ENCODE measurements at regions not wholly inside any gene's neighbourhood (a gene's known extent, or its start where the extent isn't known, plus 50 kb on each side); places are given as distances from the start of the nearest gene placed in this dataset.

DNA sequence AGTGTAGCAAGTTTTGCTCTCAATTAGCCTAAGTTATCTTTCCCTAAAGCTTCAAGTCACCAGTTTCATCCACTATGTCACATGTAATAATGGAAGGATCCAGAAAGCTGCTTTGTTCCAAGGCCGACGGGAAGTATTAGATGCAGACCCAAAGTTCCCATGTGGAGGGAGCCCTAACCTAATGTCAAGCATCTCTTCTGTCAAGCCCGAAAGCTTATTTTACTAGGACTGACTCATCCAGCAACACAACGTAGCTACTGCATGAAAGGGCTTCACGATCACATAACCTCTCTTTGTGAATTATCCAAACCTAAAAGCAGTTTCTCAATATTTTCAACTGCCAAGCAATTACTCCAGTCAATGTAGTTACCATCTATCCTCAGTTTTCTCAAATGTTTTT, 133.4 kb downstream of the SLC6A15 start:
- TF ChIP-seq, protein P1, sequence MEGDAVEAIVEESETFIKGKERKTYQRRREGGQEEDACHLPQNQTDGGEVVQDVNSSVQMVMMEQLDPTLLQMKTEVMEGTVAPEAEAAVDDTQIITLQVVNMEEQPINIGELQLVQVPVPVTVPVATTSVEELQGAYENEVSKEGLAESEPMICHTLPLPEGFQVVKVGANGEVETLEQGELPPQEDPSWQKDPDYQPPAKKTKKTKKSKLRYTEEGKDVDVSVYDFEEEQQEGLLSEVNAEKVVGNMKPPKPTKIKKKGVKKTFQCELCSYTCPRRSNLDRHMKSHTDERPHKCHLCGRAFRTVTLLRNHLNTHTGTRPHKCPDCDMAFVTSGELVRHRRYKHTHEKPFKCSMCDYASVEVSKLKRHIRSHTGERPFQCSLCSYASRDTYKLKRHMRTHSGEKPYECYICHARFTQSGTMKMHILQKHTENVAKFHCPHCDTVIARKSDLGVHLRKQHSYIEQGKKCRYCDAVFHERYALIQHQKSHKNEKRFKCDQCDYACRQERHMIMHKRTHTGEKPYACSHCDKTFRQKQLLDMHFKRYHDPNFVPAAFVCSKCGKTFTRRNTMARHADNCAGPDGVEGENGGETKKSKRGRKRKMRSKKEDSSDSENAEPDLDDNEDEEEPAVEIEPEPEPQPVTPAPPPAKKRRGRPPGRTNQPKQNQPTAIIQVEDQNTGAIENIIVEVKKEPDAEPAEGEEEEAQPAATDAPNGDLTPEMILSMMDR (IDR thresholded peaks at IDR 0.05): no peak
- TF ChIP-seq POLR2A (IDR thresholded peaks at IDR 0.05): no peak
